ENCODE measurements at regions not wholly inside any gene's neighbourhood (a gene's known extent, or its start where the extent isn't known, plus 50 kb on each side); places are given as distances from the start of the nearest gene placed in this dataset.

- TF ChIP-seq CTCF (IDR thresholded peaks at IDR 0.05 in 4 of 5, conservative IDR thresholded peaks at IDR 0.05 in 1 of 5) (no peak), POLR2A (IDR thresholded peaks at IDR 0.05) (no peak)
Measured at GRCh38 chr10:120734483-120735078, 116.6 kb upstream of the WDR11 start.

All from gastrocnemius medialis (tissue), 4 donors.